Activated CD4-positive, alpha-beta T cell treated with anti-CD3 and anti-CD28 coated beads, Interleukin-2, amount 50 U/mL, for 24 hours (primary cell): ENCODE measurements at regions not wholly inside any gene's neighbourhood (a gene's known extent, or its start where the extent isn't known, plus 50 kb on each side); places are given as distances from the start of the nearest gene placed in this dataset.
"Not testable (repeated sequence)": the region's sequence is repeated elsewhere in the genome, so short reads cannot be mapped to it uniquely, and the experiment has no call there.

Experiments used
- DNase-seq, 2 donors: peaks; one replicate each; pipeline ENCODE4 v3.0.0-alpha.2; 2020; ENCODE audit warnings: low read depth in 1 of 2, low spot score in 1 of 2

GRCh38 chr4:138452826-138453225, 210.7 kb upstream of the SLC7A11 start:
- no peak for DNase-seq

- no peak for DNase-seq
These were observed 209.1 kb upstream of the SLC7A11 start for GRCh38 chr4:138451276-138451663.

DNA sequence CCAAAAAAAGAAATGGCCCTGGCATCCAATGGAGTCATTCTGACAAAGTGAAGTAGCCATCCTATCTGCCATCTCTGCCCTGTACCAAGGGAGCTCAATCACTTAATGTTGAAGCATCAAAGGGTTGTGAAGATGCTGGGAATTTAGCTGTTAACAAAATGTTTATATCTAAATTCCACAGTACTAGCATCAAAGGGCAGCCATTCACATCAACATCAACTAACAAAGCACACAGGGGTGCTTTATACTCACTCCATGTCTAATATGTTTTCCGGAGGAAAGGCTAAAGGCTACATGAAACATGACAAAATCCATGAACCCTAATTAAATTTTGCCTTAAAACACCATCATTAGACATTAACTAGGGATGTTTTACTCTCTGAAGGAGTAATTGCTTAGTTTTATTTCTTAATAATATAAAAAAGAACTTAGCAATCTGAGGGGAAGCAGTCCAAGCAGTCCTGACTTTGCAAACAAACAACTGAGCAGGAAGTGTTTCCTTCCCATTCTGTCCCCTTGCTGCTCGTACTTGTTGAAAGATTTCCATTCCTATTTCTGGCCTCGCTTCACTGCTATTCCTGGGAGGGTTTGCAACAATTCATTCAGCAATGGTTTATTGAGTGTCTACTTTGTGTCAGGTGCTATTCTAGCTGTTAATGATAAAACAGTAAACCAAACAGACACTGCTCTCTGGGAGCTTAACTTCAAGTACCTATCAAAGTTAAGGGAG, 208.6 kb upstream of the SLC7A11 start:
- DNase-seq = no peak

GRCh38 chr4:138449938-138450337, 207.8 kb upstream of the SLC7A11 start:
- DNase-seq = no peak

DNA sequence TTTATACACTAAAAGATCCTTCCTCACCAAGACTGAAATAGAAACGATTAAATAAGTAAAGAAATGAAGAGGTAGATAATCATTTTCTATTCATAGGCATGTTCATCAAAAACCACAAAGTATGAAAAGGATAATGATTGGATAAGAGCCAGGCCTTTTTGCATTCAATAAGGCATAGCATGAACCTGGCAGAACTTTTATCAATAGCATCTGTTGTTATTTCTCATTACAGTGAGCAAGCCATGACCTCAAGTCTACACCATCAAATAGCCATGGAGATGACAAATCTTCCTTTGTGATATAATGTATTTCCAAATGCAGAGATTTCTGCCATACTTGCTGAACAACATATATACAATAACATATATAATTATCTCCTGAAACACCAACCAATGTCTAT, 206.0 kb upstream of the SLC7A11 start:
- DNase-seq = no peak

- DNase-seq = no peak
These were observed 204.3 kb upstream of the SLC7A11 start for GRCh38 chr4:138446456-138446855.

DNA sequence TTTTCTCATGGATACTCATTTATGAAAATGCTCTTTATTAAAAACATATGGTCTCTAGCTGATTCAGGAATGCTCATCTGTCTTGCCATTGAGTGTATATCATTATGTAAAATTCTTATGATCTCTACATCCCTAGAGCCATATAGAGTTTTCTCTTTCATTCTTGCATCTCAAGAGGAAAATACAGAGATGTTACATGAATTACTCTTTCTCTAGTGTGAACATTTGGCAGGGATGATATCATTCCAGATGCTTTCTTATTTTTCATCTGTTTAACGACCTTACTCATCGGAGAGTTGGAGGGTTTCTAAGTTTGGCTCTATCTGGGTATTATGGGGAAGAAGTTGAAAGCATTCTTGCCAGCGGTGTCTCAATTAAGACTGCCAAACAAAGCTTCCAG, 202.9 kb upstream of the SLC7A11 start:
- no peak for DNase-seq

GRCh38 chr4:138444260-138444659, 202.1 kb upstream of the SLC7A11 start:
- DNase-seq = no peak

- no peak for DNase-seq
These were observed 197.0 kb upstream of the SLC7A11 start for GRCh38 chr4:138439143-138439581.

DNA sequence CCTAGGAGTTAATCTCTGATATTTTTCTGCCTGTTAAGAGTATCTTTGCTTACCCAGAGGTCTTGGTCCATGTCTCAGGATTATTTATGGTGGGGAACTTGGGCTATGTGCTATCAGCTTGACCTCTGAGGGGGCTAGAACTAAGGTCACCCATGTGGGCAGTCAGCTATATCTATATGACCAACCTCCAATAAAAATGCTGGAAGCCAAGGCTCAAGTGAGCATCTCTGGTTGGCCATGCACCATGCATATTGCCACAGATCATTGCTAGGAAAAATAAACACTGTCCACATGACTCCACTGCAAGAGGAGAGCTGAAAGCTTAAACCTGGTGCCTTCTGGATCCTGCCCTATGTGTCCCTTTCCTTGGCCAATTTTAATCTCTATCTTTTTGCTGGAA, 196.5 kb upstream of the SLC7A11 start:
- no peak for DNase-seq

DNA sequence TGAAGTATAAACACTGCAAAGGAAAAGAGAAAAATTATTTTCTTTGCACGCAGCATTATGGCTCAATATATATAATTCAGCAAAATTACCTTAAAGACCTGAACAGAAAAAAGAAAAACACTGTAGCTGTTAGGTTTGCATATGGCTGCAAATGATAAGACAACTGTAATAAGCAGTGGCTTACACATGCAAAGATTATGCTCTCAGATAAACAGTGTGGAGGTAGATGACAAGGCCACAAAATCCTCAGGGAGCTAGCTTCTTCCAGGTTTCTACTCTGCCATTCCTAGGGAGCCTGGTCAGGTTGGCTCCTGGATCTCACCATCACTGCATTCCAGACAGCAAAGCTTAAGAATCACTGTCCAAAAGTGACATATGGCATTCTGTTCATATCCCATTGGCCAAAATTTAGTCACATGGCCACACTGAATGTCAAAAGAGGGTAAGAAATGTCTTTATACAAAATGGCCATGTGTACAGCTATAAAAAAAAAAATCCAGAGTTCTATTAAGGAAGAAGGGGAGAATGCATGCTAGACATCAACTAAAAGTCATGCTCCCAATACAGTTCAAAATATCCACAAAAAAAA, 195.2 kb upstream of the SLC7A11 start:
- no peak for DNase-seq

DNA sequence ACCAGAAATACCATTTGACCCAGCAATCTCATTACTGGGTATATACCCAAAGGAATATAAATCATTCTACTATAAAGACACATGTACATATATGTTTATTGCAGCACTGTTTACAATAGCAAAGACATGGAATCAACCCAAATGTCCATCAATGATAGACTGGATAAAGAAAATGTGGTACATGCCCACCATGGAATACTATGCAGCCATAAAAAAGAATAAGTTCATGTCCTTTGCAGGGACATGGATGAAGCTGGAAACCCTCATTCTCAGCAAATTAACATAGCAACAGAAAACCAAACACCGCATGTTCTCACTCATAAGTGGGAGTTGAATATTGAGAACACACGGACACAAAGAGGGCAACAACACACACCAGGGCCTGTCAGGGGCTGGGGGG, 193.6 kb upstream of the SLC7A11 start:
- not testable (repeated sequence) for DNase-seq

DNA sequence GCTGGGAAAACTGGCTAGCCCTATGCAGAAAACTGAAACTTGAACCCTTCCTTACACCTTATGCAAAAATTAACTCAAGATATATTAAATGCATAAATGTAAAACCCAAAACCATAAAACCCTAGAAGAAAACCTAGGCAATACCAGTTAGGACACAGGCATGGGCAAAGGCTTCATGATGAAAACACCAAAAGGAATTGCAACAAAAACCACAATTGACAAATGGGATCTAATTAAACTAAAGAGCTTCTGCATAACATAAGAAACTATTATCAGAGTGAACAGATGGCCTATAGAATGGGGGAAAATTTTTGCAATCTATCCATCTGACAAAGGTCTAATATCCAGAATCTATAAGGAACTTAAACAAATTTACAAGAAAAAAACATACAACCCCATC, 192.9 kb upstream of the SLC7A11 start:
- DNase-seq = not testable (repeated sequence)

- no peak for DNase-seq
These were observed 186.5 kb upstream of the SLC7A11 start for GRCh38 chr4:138428611-138429010.

DNA sequence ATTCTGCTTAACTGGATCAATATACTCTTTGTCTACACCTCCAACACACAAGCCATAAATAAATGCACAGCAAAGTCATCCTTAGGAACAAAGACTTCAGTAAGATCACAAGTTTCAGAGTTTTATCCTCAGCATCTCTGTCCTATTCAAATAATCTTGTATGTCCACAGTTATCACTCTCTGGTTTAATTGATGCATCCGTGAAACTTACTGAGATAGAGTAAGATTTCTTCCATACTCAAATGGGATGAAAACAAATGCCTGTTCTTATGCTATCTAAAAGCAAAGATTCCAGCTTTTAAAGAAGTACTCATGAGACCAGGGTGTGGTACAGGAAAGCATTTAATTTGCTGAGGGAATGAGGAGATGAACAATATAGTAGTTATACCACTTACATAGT, 184.6 kb upstream of the SLC7A11 start:
- DNase-seq = no peak

DNA sequence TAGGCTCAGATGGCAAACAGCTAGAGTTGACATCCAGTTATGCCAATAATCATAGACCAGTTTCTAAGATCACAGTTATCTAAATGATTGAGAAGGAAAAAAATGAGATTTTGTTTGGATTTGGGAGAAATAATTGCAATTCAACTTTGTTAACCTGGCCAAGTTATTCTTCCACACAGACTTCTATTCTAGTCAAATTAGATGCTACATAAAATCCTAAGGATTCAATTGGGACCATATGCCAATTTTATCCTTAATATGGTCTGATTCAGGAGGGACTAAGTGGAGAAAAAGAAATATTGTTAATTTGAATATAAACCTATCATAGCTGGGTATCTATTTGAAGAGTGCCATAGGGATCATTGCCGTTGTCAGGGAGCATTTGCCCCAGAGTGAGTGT, 178.3 kb upstream of the SLC7A11 start:
- DNase-seq = no peak

- no peak for DNase-seq
These were observed 172.1 kb upstream of the SLC7A11 start for GRCh38 chr4:138414202-138414601.

DNA sequence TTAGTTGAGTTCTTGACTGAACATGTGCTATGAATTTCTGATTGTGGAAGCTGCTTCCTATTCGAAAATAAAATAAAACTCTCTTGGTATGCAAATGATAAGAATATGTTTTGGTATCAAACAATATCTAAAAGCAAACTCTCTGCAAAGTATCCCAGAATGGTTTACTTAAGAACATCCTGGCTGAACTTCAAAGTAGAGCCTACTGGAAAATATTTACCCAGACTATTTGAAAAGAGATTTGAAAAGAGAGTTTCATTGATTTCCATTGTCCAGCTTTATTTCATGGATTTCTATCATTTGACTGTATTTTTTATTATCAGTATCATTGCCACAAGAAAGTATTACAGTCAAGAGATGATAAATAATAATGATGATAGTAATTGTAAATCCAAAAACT, 171.1 kb upstream of the SLC7A11 start:
- DNase-seq = no peak

DNA sequence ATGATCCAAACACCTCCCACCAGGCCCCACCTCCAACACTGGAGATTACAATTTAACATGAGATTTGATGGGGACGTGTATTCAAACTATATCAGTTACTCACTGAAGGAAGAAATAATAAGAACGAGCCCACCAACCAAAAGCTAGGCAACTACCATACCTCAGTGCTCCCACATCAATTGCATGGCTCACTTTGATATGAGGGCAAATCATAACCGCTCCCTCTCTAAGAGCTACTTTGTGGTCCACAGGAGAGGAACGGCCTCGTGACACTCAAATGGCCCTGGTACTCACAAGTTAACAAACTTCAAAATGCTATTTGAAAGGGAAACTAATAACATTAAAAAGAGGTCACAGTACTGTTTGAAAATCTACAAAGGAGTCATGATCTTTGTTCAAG, 170.7 kb upstream of the SLC7A11 start:
- no peak for DNase-seq

DNA sequence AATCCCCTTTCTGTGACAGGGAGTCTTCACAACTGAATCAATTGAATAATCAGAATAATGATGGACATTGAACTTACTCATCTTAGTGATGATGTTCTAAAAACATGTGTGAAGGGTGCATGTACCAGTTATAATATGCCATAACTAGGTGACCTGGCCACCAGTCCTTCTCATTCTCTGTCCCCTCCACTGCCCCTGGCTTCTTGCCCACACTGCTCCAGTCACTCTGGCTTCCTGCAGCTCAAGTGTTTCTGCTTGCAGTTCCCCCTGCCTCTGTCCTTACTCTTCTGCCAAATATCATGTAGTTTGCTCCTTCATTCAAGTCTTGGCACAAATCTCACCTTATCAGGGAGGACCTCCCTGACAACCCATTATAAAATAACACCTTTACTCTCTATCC, 168.1 kb upstream of the SLC7A11 start:
- no peak for DNase-seq

- DNase-seq = no peak
These were observed 167.5 kb upstream of the SLC7A11 start for GRCh38 chr4:138409670-138410069.

DNA sequence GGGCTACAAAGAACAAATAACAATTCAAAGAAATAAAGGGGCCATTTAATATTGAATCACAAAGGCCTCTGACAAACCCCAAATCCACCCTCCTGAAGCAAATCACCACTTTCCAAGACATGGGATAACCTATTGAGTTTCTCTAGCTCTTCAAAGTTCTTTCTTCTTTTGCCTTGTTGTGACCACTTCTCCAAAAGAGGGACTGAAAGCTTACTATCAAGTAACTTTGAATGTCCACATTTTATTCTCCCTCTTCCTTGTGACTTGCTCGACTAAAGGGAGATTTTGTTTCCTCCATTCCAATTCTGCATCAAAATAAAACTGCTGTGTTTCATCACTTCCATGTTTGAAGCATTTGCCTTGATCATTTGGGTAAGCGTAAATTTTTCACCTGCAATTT, 166.6 kb upstream of the SLC7A11 start:
- no peak for DNase-seq

GRCh38 chr4:138407329-138407728, 165.2 kb upstream of the SLC7A11 start:
- no peak for DNase-seq
